Occipital lobe (tissue), 1 donor: ENCODE measurements at regions not wholly inside any gene's neighbourhood (a gene's known extent, or its start where the extent isn't known, plus 50 kb on each side); places are given as distances from the start of the nearest gene placed in this dataset.

Source experiments
- DNase-seq: peaks from one replicate; lab custom pipeline; 2025; lab: John Stamatoyannopoulos, UW

DNA sequence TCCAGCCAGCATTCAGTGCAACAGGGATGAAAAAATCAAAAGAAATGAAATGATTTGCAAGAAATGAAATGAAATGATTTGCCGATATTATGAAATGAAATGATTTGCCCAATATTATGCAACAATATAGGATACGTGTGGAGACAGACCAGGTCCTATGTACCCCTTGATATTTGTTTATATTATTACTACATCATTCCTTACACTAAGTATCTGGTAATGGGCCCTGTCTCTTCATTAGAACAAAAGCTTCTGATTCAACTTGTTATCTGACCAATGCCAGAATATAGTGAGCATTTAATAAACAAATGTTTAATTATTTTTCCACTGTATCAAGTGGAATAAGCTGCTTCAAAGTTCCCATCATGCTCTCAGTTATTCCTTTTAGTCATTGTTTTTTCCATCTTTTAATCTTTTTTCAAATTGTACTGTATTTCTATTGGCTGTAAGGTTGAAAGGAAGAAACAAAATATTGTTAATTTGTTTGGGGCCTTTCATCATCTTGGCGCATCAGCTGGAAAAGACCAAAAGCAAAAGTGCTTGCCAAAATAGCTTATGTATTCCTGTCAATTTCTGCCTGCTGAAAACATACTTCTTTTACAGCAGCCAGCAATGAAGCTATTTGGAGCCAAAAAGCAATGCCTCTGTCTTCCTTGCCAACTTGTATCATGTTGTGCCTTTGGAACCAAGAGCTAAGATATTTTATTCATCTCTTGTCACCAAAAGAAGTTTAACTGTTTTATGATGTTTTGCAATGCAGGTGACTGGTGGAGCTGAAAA, 2314.9 kb downstream of the LRRC4C start:
- DNase-seq = no peak

DNA sequence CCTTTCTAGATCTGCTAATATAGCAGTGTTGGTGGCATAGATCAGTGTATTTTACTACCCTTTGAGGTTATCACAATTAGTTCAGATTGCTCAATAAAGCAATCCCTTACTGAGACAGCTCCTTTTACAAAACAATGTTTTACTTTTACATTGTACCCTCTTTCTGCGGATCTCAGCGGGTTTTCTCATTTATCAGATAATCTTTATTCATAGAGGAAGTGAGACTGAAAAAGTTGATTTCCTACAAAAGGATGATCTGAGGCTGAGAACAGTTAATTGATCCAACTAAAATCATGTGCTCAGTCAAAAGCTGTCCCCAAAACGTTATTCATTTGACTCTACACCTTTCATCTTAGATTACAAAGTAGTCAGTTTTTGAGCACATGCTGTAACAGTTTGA, 2319.9 kb downstream of the LRRC4C start:
- no peak for DNase-seq

DNA sequence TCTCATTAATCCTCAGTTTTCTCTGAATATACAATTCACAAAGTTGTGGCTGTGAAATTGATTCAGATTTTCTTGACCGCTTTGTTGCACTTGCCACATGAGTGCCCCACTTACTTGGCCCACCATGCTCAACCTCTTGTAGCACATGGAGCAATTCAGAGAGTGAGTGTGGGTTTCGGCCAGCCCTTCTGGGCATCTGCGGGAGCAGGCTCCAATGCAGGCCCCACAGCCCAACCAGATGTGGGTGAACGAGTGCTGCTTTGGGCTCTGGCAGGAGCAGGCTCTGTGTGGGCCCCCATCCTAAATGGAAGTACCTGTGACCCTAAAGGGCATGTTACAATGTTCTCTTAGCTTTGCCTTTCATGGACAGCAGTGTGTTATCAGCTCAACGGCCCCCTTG, 2338.6 kb downstream of the LRRC4C start:
- DNase-seq = no peak

DNA sequence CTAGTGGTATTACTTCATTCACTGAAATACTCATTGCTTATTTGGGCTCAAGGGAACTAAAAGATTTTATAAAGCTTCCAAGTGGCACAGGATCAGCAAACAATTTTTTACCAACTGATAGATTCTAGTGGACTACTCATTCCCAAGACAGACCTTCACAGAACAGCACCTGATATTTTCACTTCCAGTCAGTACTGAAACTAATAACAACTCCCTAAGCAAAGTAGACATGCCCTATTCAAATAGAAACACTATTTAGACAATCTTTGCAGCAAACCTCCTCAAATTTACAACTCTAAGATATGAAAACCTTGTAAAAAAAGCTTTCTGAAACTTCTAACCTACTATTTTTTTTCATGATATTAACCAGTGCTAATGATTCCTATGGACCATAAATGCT, 2345.8 kb downstream of the LRRC4C start:
- no peak for DNase-seq

DNA sequence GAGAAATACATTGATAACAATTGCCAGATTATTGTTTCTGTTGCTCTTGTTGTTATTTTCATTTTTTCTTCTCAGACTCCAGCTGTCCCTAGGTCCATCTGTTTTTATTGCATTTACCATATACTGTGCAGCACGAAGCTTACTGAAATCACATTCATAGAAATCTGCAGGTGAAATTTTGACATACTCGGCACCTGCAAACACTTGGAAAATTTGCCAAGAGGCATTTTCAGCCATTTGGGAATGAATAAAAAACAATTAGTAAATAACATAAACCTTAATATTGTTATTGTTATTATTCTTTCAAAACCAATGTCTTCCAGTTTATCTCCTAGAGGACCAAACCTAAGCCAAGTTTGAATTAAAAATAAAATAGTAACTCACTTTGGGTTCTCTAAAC, 2357.2 kb downstream of the LRRC4C start:
- no peak for DNase-seq

DNA sequence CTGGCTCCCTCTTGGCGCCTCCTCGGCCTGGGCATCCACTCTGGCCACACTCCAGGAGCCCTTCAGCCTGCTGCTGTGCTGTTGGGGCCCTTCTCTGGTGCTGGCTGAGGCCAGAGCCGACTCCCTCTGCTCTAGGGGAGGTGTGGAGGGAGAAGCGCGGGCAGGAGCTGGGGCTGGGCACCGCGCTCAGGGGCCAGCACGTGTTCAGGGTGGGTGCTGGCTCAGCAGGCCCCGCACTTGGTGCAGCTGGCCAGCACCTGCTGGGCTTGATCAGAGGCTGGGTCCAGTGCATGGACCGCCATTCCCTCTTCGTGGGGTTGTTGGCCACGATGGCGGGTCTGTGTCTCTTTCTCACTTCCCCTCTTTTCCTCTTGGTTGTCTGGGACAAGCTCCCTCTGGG, 2381.0 kb downstream of the LRRC4C start:
- DNase-seq = no peak

DNA sequence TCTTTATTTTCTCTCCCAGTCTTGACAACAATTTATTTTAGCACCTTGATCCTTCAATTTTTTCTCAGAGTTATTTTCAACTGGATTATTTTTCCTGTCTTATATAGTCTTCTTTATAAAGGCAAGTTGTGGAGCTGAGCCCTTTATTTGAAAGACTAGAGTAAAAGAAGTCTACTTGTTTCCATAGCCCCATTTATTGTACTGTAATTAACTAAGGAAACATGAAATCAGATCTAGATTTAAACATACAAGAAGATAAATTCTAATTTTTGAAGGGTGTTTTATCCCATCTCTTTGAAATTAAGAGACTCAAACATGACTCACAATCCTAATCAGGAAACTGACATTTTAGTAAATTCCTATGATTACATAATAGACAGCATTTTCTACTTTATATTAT, 2421.8 kb downstream of the LRRC4C start:
- DNase-seq = no peak

DNA sequence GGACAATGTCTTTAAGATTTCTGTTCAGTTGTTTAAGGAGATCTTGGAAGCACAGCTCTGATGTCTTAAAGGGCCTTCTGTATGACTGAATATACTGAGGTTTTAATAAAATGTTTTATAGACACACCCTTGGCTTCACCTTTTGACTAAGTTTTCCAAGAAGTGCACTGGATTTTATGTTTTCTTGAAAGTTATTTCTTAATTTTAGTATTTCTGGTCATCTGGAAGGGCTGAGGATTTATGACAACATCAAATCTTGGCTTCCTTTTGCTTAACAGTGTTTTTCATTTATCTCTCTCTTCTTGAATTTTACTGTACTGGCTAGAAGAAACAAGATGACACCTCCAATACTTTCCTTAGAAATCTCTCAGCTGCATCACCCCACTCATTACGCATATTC, 2423.4 kb downstream of the LRRC4C start:
- no peak for DNase-seq

DNA sequence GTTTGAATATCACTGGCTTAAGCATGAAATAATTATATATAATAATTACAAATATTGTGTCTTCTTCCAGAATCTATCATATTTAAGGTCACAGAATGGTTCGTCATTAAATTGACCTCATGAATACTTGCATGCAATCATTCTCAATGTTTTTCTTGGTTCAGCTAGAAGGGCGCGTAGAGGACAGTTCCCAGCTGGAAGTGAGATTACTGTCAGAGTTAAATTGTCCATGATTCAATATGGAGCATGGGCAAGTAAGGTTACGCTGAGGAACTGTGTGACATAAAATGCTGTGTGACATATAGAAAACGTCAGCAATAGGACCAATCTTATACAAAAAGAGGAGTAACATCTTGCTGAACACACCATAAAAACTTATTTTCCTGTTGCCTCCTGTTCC, 2423.5 kb upstream of the RAG2 start:
- no peak for DNase-seq

DNA sequence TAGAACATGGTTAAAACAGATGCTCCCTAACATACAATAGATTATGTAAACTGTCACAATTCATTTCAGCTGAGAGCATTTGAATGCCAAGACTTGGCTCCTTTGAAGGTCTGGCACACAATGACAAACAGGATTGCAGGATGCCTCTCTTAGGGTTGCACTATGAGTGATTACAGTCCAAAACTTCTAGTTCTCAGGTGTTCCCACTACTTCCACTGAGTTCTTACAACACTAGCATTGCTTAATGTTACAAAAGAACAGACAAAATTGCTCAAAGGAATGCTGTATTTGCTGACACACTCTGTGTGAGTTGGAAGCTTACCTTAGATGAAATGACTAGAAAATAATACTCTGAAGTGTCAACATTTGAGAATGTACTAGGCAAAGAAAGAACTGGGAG, 2413.8 kb upstream of the RAG2 start:
- DNase-seq = no peak

DNA sequence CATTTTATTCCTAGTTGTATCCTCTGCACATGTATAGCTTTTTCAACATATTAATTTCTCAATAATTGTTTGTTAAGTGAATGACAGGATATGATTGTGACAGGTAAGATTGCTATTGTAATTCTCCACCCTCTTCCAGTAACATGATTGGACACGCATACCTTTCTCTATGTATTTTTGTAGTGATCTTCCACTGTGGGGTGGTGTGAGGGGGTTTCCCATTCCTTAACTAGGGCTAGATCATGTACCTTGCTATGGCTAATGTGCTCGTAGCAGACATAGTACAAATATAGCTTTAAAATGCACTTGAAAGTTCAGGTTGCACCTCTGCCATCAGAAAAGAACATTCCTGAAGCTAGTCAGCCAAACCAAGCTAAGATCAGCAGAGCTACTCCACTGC, 2392.8 kb upstream of the RAG2 start:
- no peak for DNase-seq

DNA sequence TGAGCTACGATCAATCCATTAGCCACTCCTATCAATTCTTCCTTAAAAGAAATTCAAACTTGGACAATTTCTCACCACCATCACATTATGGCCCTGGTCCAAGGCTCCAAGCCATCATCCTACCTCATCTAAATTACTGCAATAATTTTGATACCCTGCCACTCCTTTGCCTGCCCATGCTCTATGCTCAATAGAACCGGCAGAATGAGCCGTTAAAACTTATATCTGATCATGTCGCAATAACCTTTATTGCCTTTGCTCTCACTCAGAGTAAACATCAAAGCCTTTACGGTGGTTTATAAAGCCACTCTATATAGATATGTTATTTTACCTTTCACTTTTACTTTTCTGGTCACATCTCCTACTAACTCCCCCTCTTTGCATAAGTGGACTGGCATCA, 2392.1 kb upstream of the RAG2 start:
- DNase-seq = no peak

DNA sequence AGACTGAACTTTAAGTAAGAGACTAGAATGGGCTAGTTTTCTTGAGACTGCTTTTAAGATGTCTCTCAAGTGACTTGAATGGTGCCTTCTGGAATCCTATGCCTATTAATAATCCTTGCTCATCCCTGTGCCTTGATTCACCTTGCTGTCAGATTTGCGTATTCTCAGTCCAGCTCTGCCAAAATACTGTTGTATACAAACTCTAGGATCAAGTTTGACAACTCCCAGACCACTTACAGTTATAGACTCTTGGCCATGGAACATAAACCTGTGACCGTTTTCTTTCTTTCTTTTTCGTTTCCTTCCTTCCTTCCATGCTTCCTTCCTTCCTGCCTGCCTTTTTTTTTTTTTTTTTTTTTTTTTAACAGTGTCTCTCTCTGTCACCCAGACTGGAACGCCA, 2390.9 kb upstream of the RAG2 start:
- DNase-seq = no peak

DNA sequence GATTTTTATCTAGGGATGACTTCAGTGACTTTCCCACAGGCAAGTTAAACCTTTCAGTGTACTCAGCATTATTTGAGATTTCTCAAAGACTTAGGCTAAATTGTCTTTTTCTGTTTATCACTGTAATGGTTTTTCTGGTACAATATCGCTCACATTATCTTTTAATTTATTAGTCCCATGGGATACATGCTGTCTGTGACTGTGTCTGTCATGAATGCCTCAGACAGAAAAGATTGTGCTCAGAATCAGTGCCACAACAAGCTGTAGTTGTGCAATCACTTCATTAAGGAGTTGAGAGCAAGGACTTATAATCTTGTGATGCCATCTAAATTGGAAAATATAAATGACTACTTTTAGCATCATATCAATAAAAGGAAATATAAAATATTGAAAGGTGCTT, 2374.2 kb upstream of the RAG2 start:
- no peak for DNase-seq

DNA sequence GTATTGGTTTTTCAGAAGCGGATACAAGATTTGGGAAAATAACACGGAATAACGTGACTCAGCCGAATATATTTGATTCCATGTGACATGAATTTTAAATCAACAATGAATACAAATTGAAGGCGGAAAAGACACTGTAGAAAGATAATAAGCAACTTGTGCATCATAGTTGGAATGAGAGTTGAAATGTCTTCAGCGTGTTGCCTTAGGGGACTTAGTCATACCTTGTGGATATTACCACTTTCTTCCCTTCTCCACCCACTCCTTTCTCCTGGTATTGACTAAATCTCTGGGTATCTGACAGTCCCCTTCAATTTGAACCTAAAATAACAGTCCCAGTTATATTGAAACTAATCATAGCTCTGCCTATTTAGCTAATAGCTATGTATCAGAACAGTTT, 2373.1 kb upstream of the RAG2 start:
- DNase-seq = no peak

DNA sequence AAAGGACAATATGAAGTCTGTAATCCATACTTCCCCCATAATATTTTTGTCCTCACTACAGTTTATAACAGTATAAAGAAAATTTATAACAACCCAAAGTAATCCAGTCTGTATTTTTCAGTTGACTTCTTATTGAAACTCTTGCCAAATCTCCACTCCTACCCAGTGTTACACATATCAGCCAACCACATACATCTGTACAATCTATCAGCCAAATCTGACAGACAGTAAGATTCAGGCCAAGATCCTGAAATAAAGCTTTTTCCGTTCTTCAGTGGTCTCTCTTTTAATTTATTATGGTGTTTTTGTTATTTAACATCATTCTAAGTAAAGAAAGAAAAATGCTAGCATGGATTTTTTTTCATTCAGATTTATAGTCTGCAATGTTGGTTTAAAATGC, 2370.9 kb upstream of the RAG2 start:
- DNase-seq = no peak

DNA sequence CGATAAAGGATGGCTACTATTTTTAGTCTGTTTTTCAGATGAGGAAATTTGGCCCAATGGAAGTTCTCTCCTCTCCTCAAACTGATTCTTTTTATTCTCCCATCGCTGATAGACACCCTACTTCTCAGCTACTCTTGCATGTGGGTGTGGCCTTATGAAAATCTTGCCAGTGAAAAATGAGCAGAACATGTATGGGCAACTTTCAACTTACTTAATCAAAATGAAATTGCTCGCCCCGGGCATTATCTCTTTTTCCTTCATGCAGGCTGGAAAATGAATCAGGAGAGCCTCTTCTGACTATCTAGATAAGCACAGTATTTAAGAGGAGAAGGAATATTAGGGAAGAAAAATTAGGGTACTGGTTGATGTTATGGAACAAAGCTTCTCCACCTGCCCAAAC, 2354.7 kb upstream of the RAG2 start:
- no peak for DNase-seq

DNA sequence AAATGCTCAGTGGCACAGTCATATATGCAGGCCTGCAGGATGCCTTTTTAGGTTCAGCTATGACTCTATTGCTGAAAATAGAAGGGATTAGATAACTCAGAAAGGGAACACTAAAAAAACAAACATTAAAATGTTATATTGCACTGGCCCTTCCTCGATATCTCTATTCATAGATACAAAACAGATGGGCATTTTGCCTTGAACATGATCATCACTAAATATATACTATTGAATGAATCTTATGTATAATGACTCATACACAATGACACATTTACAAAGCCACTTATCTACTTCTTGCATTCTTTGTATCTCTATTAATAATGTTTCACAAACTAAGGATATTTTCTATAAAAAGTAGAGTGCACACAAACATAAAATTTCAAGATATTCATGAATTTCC, 2352.8 kb upstream of the RAG2 start:
- DNase-seq = no peak

DNA sequence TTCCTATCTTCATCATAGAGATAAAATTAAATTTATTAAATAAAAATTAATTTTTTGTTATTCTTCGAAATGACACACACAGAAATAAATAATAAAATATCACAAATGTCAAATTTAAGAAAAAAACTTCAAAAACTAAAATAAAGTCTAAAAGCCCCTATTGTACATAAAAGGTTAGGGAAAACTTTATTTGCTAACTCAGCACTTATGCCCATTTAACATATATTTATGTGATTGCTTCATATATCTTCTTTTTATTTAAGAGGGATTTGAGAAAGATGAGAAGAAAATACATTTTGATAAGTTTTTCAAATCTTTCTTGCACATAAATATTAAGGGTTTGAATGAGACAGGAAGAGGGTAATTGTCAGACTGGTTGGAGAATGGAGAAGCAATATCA, 2350.4 kb upstream of the RAG2 start:
- DNase-seq = no peak

DNA sequence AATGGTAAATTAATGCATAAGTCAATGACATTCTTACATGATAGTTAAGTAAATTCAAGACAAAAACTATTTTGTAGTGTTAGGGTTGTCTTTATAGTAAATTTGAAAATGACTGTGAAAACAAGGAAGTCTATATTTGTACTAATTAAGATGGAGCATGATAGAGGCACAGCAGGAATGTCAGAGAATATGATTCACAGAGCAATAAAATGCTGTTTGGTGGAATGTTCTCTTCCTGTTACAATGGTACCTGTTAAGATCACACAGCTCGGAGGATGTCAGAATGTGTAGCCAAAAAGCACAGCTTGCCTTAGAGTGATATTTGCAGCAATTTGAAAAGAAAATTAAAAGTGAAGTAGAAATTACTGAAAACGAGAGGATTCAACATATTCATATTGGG, 2339.7 kb upstream of the RAG2 start:
- DNase-seq = no peak

DNA sequence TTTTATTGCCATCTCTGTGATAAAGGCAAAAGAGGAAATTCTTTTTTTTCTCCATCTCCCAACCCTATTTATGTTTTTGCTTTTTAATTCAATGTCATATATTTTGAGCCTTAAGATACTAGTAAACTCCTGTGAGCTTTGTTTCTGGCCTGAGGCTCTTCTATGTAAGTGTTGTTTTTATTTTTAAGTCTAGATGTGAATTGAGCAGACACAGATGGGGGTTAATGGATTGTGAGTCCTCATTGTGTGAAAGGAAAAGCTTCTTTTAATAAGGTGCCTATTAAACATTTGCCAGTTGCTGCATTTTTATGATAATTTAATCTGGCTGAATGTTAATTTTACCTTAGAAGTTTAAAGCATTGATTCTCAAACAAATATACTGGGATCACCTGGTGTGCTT, 2337.9 kb upstream of the RAG2 start:
- no peak for DNase-seq

DNA sequence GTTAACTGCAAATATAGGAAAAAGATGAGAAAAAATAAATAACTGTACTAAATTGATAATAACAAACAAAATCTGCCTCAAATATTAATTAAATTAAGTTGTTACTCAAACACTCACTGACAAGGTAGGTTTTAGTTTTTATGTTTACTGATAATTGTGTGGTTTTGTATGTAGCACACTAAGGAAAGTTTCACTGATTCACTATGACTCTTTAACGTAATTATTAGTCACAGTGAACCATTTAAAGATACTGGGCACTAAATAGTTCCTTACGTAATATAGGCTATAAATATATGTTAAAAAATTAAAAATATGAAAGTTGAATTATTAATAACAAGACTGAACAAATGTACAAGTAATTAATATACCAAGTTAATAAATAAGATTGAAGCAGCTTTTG, 2330.0 kb upstream of the RAG2 start:
- no peak for DNase-seq

DNA sequence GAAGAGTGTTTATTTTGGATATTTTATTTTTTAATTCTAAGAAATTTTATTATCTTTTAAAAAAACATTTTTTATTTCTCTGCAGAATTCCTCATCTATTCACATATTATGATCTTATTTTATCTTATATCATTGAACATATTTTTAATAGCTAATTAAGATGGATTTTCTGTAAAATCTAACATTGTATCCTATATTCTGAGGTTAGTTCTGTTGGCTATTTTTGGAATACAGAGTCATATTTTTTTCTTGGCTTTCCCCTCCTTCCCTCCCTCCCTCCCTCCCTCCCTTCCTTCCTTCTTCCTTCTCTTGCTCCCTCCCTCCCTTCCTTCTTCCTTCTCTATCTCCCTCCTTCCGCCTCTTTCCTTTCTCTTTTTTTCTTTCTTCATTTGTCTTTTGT, 2326.6 kb upstream of the RAG2 start:
- DNase-seq = no peak

DNA sequence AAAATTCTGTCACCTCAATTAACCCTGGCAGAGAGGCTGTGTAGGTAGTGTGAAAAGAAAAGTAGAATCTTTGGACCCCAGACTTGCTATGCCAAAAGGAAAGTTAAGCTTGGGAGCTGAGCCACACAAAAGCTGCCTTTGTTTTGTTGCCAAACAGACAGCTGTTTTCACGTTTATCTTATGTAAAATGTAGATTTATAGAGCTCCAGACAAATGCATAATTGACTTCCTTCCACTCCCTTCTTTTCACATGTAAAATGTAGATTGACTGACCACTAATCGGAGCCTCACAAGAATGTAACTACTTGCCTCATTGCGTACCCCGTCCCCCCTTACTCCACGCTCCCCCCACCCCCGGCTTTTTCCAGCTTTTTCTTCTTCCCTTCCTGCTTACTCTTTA, 2302.2 kb upstream of the RAG2 start:
- DNase-seq = no peak
